IPS-NIHi7 (cell line): ENCODE measurements at regions not wholly inside any gene's neighbourhood (a gene's known extent, or its start where the extent isn't known, plus 50 kb on each side); places are given as distances from the start of the nearest gene placed in this dataset.
"Not testable (repeated sequence)": the region's sequence is repeated elsewhere in the genome, so short reads cannot be mapped to it uniquely, and the experiment has no call there.

Source experiments
- DNase-seq: peaks from one replicate; pipeline ENCODE4 v3.0.0; 2012; ENCODE audit warnings: mixed read lengths; ENCODE audit errors: extremely low spot score

GRCh38 chr10:3877211-3878000, 92.4 kb upstream of the KLF6 start:
- no peak for DNase-seq

GRCh38 chr10:3876350-3876962, 91.4 kb upstream of the KLF6 start:
- no peak for DNase-seq

- DNase-seq: no peak
These were observed 90.8 kb upstream of the KLF6 start for GRCh38 chr10:3875842-3876235.

GRCh38 chr10:3874990-3875841, 90.2 kb upstream of the KLF6 start:
- DNase-seq: no peak

- not testable (repeated sequence) for DNase-seq
These were observed 89.6 kb upstream of the KLF6 start for GRCh38 chr10:3874610-3874989.

- DNase-seq: no peak
These were observed 88.9 kb upstream of the KLF6 start for GRCh38 chr10:3873728-3874461.

GRCh38 chr10:3872712-3873329, 87.8 kb upstream of the KLF6 start:
- no peak for DNase-seq

- no peak for DNase-seq
These were observed 86.5 kb upstream of the KLF6 start for GRCh38 chr10:3871424-3871996.

GRCh38 chr10:3869036-3869435, 84.0 kb upstream of the KLF6 start:
- DNase-seq: no peak

- no peak for DNase-seq
These were observed 83.3 kb upstream of the KLF6 start for GRCh38 chr10:3868271-3868664.

- no peak for DNase-seq
These were observed 82.7 kb upstream of the KLF6 start for GRCh38 chr10:3867454-3868270.

GRCh38 chr10:3866332-3866731, 81.3 kb upstream of the KLF6 start:
- no peak for DNase-seq

- DNase-seq: no peak
These were observed 80.6 kb upstream of the KLF6 start for GRCh38 chr10:3865565-3865964.

GRCh38 chr10:3861795-3862194, 76.8 kb upstream of the KLF6 start:
- no peak for DNase-seq

GRCh38 chr10:3858051-3858845, 73.2 kb upstream of the KLF6 start:
- no peak for DNase-seq

- no peak for DNase-seq
These were observed 72.3 kb upstream of the KLF6 start for GRCh38 chr10:3857318-3857717.

- DNase-seq: no peak
These were observed 71.6 kb upstream of the KLF6 start for GRCh38 chr10:3856593-3856992.

- DNase-seq: no peak
These were observed 68.7 kb upstream of the KLF6 start for GRCh38 chr10:3853547-3854303.

- DNase-seq: no peak
These were observed 68.0 kb upstream of the KLF6 start for GRCh38 chr10:3853016-3853415.
